HepG2 (cell line): ENCODE measurements at regions not wholly inside any gene's neighbourhood (a gene's known extent, or its start where the extent isn't known, plus 50 kb on each side); places are given as distances from the start of the nearest gene placed in this dataset.

Source experiments
- ATAC-seq: fragments of 200-7000 bp; cut with Tn5 transposase; 3 replicates; pipeline ENCODE4 v1.9.1; 2020; ENCODE audit warnings: mild to moderate bottlenecking, moderate library complexity
- BruUV-seq: library from RNA; stranded (reverse); fragments of 400-500 nt; replicated peaks from 2 replicates; lab custom pipeline; 2021; lab: Mats Ljungman, UMichigan
- CTCF ChIA-PET: fragments of 300-600 bp; formaldehyde crosslinking; extraction: SDS; loops from one replicate; lab custom pipeline; 2021; ENCODE audit warnings: low total read pairs, inconsistent platforms, low intra/inter-chr PET ratio; lab: Yijun Ruan, JAX
- POLR2A ChIA-PET: fragments of 350-600 bp; sonication (Branson Sonifier 250); formaldehyde crosslinking; loops from one replicate; lab custom pipeline; 2020; ENCODE audit warnings: antibody characterized with exemption, inconsistent platforms; lab: Yijun Ruan, JAX
- DNase-seq: peaks from one replicate; pipeline ENCODE4 v3.0.0-alpha.2; 2015; ENCODE audit warnings: low spot score
- FAIRE-seq: peaks from 3 replicates; lab custom pipeline; 2011; peaks lifted over from hg19 to GRCh38; lab: Jason Lieb, UNC
- H2AFZ ChIP-seq: one replicate; pipeline ENCODE4 v1.6.1; 2011; ENCODE audit warnings: low read length, inconsistent platforms
- H3K27ac ChIP-seq: fragments of 300-600 bp; 3 replicates; pipeline ENCODE4 v1.8.0; 2011; ENCODE audit warnings: mixed run types, mild to moderate bottlenecking, mixed read lengths, low read length, inconsistent platforms; ENCODE audit not compliant: insufficient read depth; ENCODE audit errors: extremely low read length
- H3K27me3 ChIP-seq, 2 experiments: fragments of 200-600 bp in 1 of 2; 2 replicates in 1 of 2; 3 replicates in 1 of 2; pipeline versions ENCODE4 v1.6.0 to v1.8.0; 2011; ENCODE audit warnings: low read length in 2 of 2, mild to moderate bottlenecking in 2 of 2, moderate library complexity in 2 of 2, inconsistent platforms in 1 of 2; ENCODE audit not compliant: insufficient read depth in 2 of 2, control insufficient read depth in 1 of 2
- H3K36me3 ChIP-seq, 2 experiments: fragments of 200-600 bp in 1 of 2; replicated peaks in 1 of 2; 2 replicates in 1 of 2; 3 replicates in 1 of 2; pipeline versions ENCODE4 v1.5.1 to v1.8.0; 2011; ENCODE audit warnings: low read length in 2 of 2, inconsistent platforms in 1 of 2; ENCODE audit not compliant: insufficient read depth in 2 of 2, control insufficient read depth in 1 of 2
- H3K4me1 ChIP-seq: 2 replicates; pipeline ENCODE4 v1.5.1; 2012; ENCODE audit warnings: low read length, inconsistent platforms; ENCODE audit not compliant: insufficient read depth
- H3K4me2 ChIP-seq: 2 replicates; pipeline ENCODE4 v1.6.0; 2011; ENCODE audit warnings: low read depth, low read length, inconsistent platforms
- H3K4me3 ChIP-seq, 3 experiments: fragments of 200-600 bp in 1 of 3; sonication (generic), shearing (Covaris generic) in 1 of 3; replicated peaks in 1 of 3; 2 replicates each; pipeline ENCODE4 v1.5.1; 2011 to 2016; ENCODE audit warnings: low read length in 3 of 3, inconsistent platforms in 2 of 3, low read depth in 2 of 3, mild to moderate bottlenecking in 2 of 3, control low read depth in 1 of 3, mixed read lengths in 1 of 3; ENCODE audit not compliant: insufficient read depth in 1 of 3
- H3K79me2 ChIP-seq: one replicate; pipeline ENCODE4 v1.6.1; 2011; ENCODE audit warnings: low read length, inconsistent platforms; ENCODE audit not compliant: insufficient read depth
- H3K9ac ChIP-seq: 2 replicates; pipeline ENCODE4 v1.6.0; 2011; ENCODE audit warnings: mild to moderate bottlenecking, low read depth, low read length, inconsistent platforms; ENCODE audit not compliant: insufficient read depth
- H3K9me3 ChIP-seq: 2 replicates; pipeline ENCODE4 v1.5.1; 2012; ENCODE audit warnings: mild to moderate bottlenecking, low read length
- H4K20me1 ChIP-seq: 2 replicates; pipeline ENCODE4 v1.6.0; 2011; ENCODE audit warnings: inconsistent platforms, mild to moderate bottlenecking, low read length, moderate library complexity; ENCODE audit not compliant: insufficient read depth
- ASH2L ChIP-seq: fragments of 300-600, 200-600 bp; sonication (generic); IDR thresholded peaks from 2 replicates; pipeline ENCODE4 v1.7.0; 2017; ENCODE audit warnings: low read depth, mild to moderate bottlenecking, moderate library complexity, mixed read lengths, low read length; ENCODE audit not compliant: insufficient read length
- CBX2 ChIP-seq, 2 experiments: fragments of 200-600 bp in 1 of 2; sonication (generic); formaldehyde crosslinking in 1 of 2; IDR thresholded peaks; 2 replicates each; pipeline versions ENCODE4 v1.7.0 to v1.8.1; 2018 to 2022; ENCODE audit warnings: low read depth in 2 of 2, low read length in 1 of 2, mild to moderate bottlenecking in 1 of 2, missing genetic modification reagents in 1 of 2
- MYNN ChIP-seq: sonication (generic); formaldehyde crosslinking; IDR thresholded peaks from 2 replicates; pipeline ENCODE4 v1.4.0; 2020; ENCODE audit warnings: mild to moderate bottlenecking, low read depth, missing genetic modification reagents
- NCOA5 ChIP-seq: sonication (generic); formaldehyde crosslinking; IDR thresholded peaks from 2 replicates; pipeline ENCODE4 v1.4.0; 2020; ENCODE audit warnings: missing genetic modification reagents
- RBAK ChIP-seq: sonication (generic); formaldehyde crosslinking; IDR thresholded peaks from 2 replicates; pipeline ENCODE4 v1.5.1; 2020; ENCODE audit warnings: mild to moderate bottlenecking, missing genetic modification reagents
- RBFOX2 ChIP-seq: fragments of 200-400 bp; formaldehyde crosslinking; IDR thresholded peaks from 2 replicates; pipeline ENCODE4 v1.6.1; 2017; ENCODE audit warnings: low read depth, mild to moderate bottlenecking, low read length
- ZBTB10 ChIP-seq: sonication (generic); formaldehyde crosslinking; IDR thresholded peaks from 2 replicates; pipeline ENCODE4 v1.4.0; 2020; ENCODE audit warnings: missing genetic modification reagents, borderline replicate concordance
- ZHX2 ChIP-seq, 2 experiments: sonication (generic) in 1 of 2; formaldehyde crosslinking in 1 of 2; IDR thresholded peaks; 2 replicates each; pipeline versions ENCODE4 v1.6.1 to v1.9.0; 2014 to 2022; ENCODE audit warnings: antibody characterized with exemption in 1 of 2, borderline replicate concordance in 1 of 2, inconsistent platforms in 1 of 2, low read depth in 1 of 2, missing genetic modification reagents in 1 of 2
- ZNF10 ChIP-seq: sonication (generic); formaldehyde crosslinking; IDR thresholded peaks from 2 replicates; pipeline ENCODE4 v1.4.0; 2020; ENCODE audit warnings: mild to moderate bottlenecking, low read depth, missing genetic modification reagents, borderline replicate concordance
- ZNF615 ChIP-seq: sonication (generic); formaldehyde crosslinking; IDR thresholded peaks from 2 replicates; pipeline ENCODE4 v1.5.0; 2020; ENCODE audit warnings: mild to moderate bottlenecking, missing genetic modification reagents, borderline replicate concordance
- ZNF878 ChIP-seq: sonication (generic); formaldehyde crosslinking; IDR thresholded peaks from 2 replicates; pipeline ENCODE4 v1.8.1; 2023; ENCODE audit warnings: mild to moderate bottlenecking, missing genetic modification reagents, moderate library complexity
- ZSCAN20 ChIP-seq: sonication (generic); formaldehyde crosslinking; IDR thresholded peaks from 2 replicates; pipeline ENCODE4 v1.4.0; 2020; ENCODE audit warnings: missing genetic modification reagents, mild to moderate bottlenecking, borderline replicate concordance
- WGBS: methylation state at CpG from one replicate; pipeline ENCODE4 v1.1.6; 2017; ENCODE audit warnings: low lambda C conversion rate; 5-methylcytosine and 5-hydroxymethylcytosine counted together
- in situ Hi-C: cut with HindIII; loops from 2 replicates; pipeline ENCODE4 v1.10.0; 2017; ENCODE audit warnings: low pct_unique_long_range_greater_than_20kb; ENCODE audit not compliant: extremely low pct_ligation_motif_present
- intact Hi-C: fragments of 100-400 bp; cut with micrococcal nuclease; formaldehyde crosslinking; loops from one replicate; pipeline ENCODE4 v1.10.0; 2022; ENCODE audit not compliant: unreplicated experiment

- TF ChIP-seq ASH2L (peak; percentile 37), CBX2 (IDR thresholded peaks at IDR 0.05; ENCODE audit: low read depth, low read length) (no peak), CBX2 (CRISPR knock-in tag; IDR thresholded peaks at IDR 0.05; ENCODE audit: low read depth) (no peak), ZBTB10 (CRISPR knock-in tag) (no peak), MYNN (no peak), RBAK (no peak), ZNF10 (no peak)
- TF ChIP-seq, all 625 proteins: peak for 10
Observed at GRCh38 chr21:8993284-8993942, 1528.0 kb upstream of the TPTE start (continued).

GRCh38 chr21:8993943-8994639 lies 1527.3 kb upstream of the TPTE start:
- Histone ChIP-seq H2AFZ (no peak overlapping the region), H3K4me3 (no peak overlapping the region), H3K36me3 (no peaks in the 10 kb centered on the region), H3K27me3 (no peaks in the 10 kb centered on the region), H3K4me1 (no peaks in the 10 kb centered on the region), H3K4me2 (no peak overlapping the region), H3K9ac (no peak overlapping the region), H3K27ac (no peak overlapping the region), H3K9me3 (peaks cover 91% of the 10 kb centered on the region), H3K79me2 (no peaks in the 10 kb centered on the region), H4K20me1 (no peaks in the 10 kb centered on the region)
- intact Hi-C loops (no loop called here), in situ Hi-C loops (no loop called here)
- POLR2A ChIA-PET, result no interaction called here
- ATAC-seq (no peak), DNase-seq (peak; percentile 90), FAIRE-seq (no peak)
- BruUV-seq, result no TSS peak
- CTCF ChIA-PET, result no interaction called here
- WGBS, result 14% methylated on average over 7 of the region's 7 CpGs
- 0 out of 2 replicates have a peak, but pooled peaks have one; percentile 25 for TF ChIP-seq ZNF878
- no peak for TF ChIP-seq RBFOX2
- TF ChIP-seq ZNF615 (CRISPR knock-in tag), result no peak
- no peak for TF ChIP-seq ZSCAN20
- no peak for TF ChIP-seq ZHX2 (IDR thresholded peaks at IDR 0.05; ENCODE audit: low read depth)
- TF ChIP-seq ZHX2 (CRISPR knock-in tag; IDR thresholded peaks at IDR 0.05; ENCODE audit: borderline replicate concordance), result no peak
- no peak for TF ChIP-seq NCOA5 (CRISPR knock-in tag)
